GM19397 (cell line): ENCODE measurements at regions not wholly inside any gene's neighbourhood (a gene's known extent, or its start where the extent isn't known, plus 50 kb on each side); places are given as distances from the start of the nearest gene placed in this dataset.
"Not testable (repeated sequence)": the region's sequence is repeated elsewhere in the genome, so short reads cannot be mapped to it uniquely, and the experiment has no call there.

Source experiments
- ATAC-seq: cut with Tn5 transposase; IDR thresholded peaks from one replicate; pipeline ENCODE4 v1.9.1; 2021; ENCODE audit warnings: mild to moderate bottlenecking, moderate library complexity; ENCODE audit not compliant: unreplicated experiment

DNA sequence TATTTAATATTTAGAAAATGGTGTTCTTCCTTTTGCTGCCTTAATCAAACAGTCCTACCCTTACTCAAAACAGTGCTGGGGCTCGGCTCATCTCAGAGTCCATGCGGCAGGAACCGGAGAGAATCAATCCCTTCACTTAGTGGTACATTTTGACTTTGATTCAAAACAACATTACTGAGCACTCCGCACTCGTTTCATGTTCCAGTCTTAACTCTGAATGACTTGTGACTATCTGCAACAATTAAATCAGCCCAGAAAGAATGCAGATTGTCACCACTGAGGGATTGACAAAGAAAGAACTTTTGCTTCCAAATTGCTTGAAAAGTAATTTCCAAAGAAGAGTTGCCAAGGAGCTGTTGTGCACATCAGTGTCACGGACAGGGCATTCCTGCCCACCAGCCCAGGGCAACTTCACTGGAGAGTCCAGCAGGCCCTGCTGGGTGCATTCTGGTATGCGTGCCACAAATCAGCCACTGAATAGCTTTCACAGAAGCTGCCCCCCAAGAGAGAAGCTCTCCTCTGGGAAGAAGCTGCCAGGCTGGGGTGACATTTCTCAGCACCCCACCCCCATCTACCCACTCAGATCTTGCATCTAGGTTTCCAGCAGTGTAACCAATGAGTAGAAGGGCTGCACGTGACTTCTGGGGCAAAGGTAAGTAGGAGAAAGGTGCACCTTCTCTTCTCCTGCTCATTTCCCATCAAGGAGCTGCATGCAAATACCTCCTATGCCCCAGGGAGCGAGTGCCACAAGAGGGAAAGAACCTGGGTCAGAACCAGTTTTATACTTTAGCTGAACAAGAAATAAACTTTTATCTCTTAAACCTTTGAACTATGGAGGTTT, 84.6 kb upstream of the ATP8B1 start:
- ATAC-seq, result no peak

- ATAC-seq, result no peak
Observed at GRCh38 chr18:57885931-57886330, 82.8 kb upstream of the ATP8B1 start.

- ATAC-seq, result no peak
Observed at GRCh38 chr18:57882465-57882864, 79.3 kb upstream of the ATP8B1 start.

DNA sequence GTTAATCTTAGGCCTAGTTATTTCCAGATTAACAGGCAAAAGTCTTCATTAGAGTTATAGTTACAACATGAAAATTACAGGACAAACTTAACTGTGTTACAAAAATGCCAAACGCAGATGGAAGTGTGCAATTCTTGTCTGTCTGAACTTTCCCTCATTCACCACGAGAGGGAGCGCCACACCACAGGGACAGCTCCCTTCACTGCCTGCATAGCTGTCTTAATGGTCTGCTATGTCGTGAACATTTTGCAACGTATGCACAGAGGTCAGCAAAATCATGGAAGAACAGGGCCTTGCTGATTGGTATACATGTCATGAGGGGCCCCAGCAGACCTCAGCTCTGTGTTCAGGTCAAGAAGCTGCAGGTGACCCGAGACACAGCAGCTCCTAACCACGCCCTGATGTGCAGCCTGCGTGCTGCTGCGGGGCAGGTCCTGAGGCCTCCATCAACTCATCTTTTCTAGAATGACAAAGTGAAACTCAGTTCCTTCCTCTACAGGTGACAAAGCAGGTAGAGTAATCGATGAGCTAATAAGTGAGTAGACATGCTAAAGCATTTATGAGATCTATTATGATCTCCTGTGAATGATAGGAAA, 78.8 kb upstream of the ATP8B1 start:
- no peak for ATAC-seq

DNA sequence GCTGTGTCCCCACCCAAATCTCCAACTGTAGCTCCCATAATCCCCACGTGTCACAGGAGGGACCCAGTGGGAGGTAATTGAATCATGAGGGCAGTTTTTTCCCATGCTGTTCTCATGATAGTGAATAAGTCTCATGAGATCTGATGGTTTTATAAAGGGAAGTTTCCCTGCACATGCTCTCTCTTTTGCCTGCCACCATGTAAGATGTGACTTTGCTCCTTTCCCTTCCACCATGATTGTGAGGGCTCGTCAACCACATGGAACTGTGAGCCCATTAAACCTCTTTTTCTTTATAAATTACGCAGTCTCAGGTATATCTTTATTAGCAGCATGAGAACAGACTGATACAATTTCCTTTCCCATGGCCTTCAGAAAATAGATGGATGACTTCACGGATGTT, 76.8 kb upstream of the ATP8B1 start:
- not testable (repeated sequence) for ATAC-seq

DNA sequence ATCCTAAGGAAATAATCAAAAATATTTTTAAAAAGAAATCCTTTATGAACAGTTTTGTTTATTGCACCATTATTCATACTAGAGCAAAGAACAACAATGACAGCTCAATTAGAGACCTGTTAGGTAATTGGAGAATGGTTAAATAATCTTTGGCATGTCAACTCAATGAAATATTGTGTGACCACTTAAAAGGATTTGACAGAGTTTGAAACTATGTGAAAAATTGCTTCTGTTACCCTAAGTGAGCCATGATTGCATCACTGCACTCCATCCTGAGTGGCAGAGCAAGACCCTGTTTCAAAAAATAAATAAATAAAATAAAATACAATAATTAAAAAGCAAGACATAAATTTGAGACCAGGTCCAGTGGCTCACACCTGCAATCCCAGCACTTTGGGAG, 66.1 kb upstream of the ATP8B1 start:
- ATAC-seq, result no peak

- ATAC-seq, result no peak
Observed at GRCh38 chr18:57866355-57866754, 63.2 kb upstream of the ATP8B1 start.

GRCh38 chr18:57864615-57865121, 61.6 kb upstream of the ATP8B1 start:
- no peak for ATAC-seq

- no peak for ATAC-seq
Observed at GRCh38 chr18:57863706-57864105, 60.6 kb upstream of the ATP8B1 start.

- ATAC-seq, result peak; percentile 52
Observed at GRCh38 chr18:57859314-57859713, 56.2 kb upstream of the ATP8B1 start.

- ATAC-seq, result no peak
Observed at GRCh38 chr18:57856557-57857280, 53.6 kb upstream of the ATP8B1 start.

DNA sequence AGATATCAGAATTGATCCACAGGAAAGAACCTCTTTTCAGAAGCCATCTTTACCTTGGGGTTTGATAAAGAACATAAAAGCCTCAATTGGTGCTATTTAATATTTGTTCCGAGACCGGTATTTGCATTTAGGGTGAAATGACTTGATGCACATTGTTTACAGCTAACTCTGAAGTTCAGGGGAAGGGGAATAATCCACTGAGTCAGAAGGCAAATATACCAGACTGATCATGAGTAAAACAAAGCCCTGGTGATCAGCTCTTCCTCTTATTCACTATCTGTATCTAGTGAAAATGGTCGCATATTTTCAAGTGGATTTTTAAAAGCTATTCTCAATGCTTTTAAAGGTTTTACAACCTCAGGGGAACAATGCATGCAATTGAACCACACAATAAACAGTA, 53.0 kb upstream of the ATP8B1 start:
- ATAC-seq, result no peak

- no peak for ATAC-seq
Observed at GRCh38 chr18:57855551-57855950, 52.4 kb upstream of the ATP8B1 start.

DNA sequence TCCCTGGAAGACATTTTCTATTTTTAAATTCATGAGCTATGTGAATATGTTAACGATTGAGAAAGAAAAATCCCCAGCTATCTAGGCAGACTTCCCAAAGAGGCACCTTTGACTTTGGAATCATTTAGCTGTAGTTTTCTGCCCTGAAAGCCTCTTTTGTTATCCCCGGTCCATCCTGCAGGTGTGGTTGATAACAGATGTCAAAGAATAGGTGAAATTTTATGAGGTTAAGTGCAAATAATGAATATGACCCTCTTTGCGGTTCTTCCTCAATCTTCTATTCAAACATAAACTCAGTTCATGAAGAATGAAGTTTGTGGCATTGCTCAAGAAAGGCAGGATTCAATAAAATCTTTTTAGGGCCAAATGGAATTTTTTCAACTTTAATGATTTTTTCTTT, 51.6 kb upstream of the ATP8B1 start:
- no peak for ATAC-seq

- no peak for ATAC-seq
Observed at GRCh38 chr18:57853864-57854263, 50.7 kb upstream of the ATP8B1 start.

DNA sequence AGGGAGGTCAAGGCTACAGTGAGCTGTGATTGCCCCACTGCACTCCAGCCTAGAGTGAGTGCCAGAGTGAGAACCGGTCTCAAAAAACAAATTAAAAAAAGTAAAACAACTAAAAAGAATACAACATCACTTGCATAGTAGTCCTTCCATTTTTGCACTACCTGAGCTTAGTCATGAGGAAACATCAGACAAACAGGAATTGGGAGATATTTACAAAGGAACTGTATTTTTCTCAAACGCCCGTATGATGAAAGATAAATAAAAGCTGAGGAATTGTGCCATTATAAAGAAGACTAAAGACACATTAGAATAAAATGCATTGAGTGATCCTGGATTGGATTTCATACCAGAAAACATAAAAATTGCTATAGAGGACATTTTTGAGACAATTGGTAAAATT, 50.0 kb upstream of the ATP8B1 start:
- no peak for ATAC-seq
